SW 1271 (cell line): ENCODE measurements at regions not wholly inside any gene's neighbourhood (a gene's known extent, or its start where the extent isn't known, plus 50 kb on each side); places are given as distances from the start of the nearest gene placed in this dataset.
A peak's percentile ranks its signal among the peaks of the same experiment; 100 is the strongest.

Experiments used
- DNase-seq, 2 experiments: peaks; one replicate each; lab custom pipeline; 2025; lab: John Stamatoyannopoulos, UW

- no peak for DNase-seq
These were observed 1225.5 kb upstream of the CITED2 start for GRCh38 chr6:140599916-140600315.

- DNase-seq = no peak
These were observed 1222.7 kb upstream of the CITED2 start for GRCh38 chr6:140597181-140597580.

GRCh38 chr6:140594806-140595128, 1220.3 kb upstream of the CITED2 start:
- DNase-seq = no peak

GRCh38 chr6:140592877-140593276, 1218.4 kb upstream of the CITED2 start:
- DNase-seq = no peak

- no peak for DNase-seq
These were observed 1216.2 kb upstream of the CITED2 start for GRCh38 chr6:140590641-140591040.

GRCh38 chr6:140586426-140587061, 1212.1 kb upstream of the CITED2 start:
- DNase-seq = no peak

GRCh38 chr6:140581601-140582000, 1207.2 kb upstream of the CITED2 start:
- no peak for DNase-seq

- DNase-seq = no peak
These were observed 1205.5 kb upstream of the CITED2 start for GRCh38 chr6:140579918-140580317.

- DNase-seq = no peak
These were observed 1201.6 kb upstream of the CITED2 start for GRCh38 chr6:140576004-140576555.

GRCh38 chr6:140572867-140573266, 1198.4 kb upstream of the CITED2 start:
- DNase-seq = no peak

GRCh38 chr6:140572129-140572528, 1197.7 kb upstream of the CITED2 start:
- DNase-seq = peak in 1 of 2 experiments; percentile 79

GRCh38 chr6:140571145-140571544, 1196.7 kb upstream of the CITED2 start:
- no peak for DNase-seq

- no peak for DNase-seq
These were observed 1193.0 kb upstream of the CITED2 start for GRCh38 chr6:140567466-140567865.

GRCh38 chr6:140566781-140567277, 1192.4 kb upstream of the CITED2 start:
- peak in 1 of 2 experiments; percentile 20 for DNase-seq

GRCh38 chr6:140563728-140564127, 1189.3 kb upstream of the CITED2 start:
- DNase-seq = no peak

- no peak for DNase-seq
These were observed 1187.3 kb upstream of the CITED2 start for GRCh38 chr6:140561701-140562100.

- no peak for DNase-seq
These were observed 1186.2 kb upstream of the CITED2 start for GRCh38 chr6:140560671-140561070.

GRCh38 chr6:140559458-140559857, 1185.0 kb upstream of the CITED2 start:
- DNase-seq = no peak

GRCh38 chr6:140554421-140554820, 1180.0 kb upstream of the CITED2 start:
- DNase-seq = no peak

- DNase-seq = no peak
These were observed 1173.9 kb upstream of the CITED2 start for GRCh38 chr6:140548366-140548765.

GRCh38 chr6:140546640-140547039, 1172.2 kb upstream of the CITED2 start:
- DNase-seq = peak in 1 of 2 experiments; percentile 7

GRCh38 chr6:140544431-140544830, 1170.0 kb upstream of the CITED2 start:
- no peak for DNase-seq

- DNase-seq = no peak
These were observed 1168.4 kb upstream of the CITED2 start for GRCh38 chr6:140542863-140543262.

GRCh38 chr6:140541288-140541687, 1166.8 kb upstream of the CITED2 start:
- DNase-seq = no peak
